ENCODE measurements at regions not wholly inside any gene's neighbourhood (a gene's known extent, or its start where the extent isn't known, plus 50 kb on each side); places are given as distances from the start of the nearest gene placed in this dataset.

DNA sequence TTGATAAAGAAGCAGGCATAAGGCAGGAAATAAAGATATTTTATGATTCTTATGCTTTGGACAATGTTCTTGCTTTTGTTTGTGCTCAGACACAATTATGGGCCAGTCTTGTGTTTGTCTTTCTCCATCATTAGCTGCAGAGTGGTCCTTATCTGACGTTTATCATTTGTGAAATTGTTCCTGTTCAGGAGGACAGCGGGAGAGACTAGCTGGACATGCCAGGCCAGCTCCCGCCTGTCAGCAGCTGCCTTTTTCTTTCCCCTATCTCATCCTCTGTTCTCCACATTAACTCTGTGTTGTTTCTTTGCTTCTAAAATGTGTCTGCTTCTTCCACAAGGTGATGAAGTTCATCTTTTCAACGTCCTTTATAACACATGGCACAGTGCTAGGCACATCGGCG, 333.5 kb downstream of the NPIPA8 start:
- TF ChIP-seq, protein P1, sequence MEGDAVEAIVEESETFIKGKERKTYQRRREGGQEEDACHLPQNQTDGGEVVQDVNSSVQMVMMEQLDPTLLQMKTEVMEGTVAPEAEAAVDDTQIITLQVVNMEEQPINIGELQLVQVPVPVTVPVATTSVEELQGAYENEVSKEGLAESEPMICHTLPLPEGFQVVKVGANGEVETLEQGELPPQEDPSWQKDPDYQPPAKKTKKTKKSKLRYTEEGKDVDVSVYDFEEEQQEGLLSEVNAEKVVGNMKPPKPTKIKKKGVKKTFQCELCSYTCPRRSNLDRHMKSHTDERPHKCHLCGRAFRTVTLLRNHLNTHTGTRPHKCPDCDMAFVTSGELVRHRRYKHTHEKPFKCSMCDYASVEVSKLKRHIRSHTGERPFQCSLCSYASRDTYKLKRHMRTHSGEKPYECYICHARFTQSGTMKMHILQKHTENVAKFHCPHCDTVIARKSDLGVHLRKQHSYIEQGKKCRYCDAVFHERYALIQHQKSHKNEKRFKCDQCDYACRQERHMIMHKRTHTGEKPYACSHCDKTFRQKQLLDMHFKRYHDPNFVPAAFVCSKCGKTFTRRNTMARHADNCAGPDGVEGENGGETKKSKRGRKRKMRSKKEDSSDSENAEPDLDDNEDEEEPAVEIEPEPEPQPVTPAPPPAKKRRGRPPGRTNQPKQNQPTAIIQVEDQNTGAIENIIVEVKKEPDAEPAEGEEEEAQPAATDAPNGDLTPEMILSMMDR (conservative IDR thresholded peaks at IDR 0.05; ENCODE audit: low read length): no peak
- TF ChIP-seq EZH2phosphoT487 (IDR thresholded peaks at IDR 0.05; ENCODE audit: borderline replicate concordance, low read depth, low read length): no peak
